H1 (cell line): ENCODE measurements at regions not wholly inside any gene's neighbourhood (a gene's known extent, or its start where the extent isn't known, plus 50 kb on each side); places are given as distances from the start of the nearest gene placed in this dataset.

ENCODE experiments used
- BRCA1 ChIP-seq: IDR thresholded peaks from 2 replicates; pipeline ENCODE4 v1.6.1; 2012; ENCODE audit warnings: low read depth, low read length, improper control_type of control experiment
- CHD1 ChIP-seq: IDR thresholded peaks from 2 replicates; pipeline ENCODE4 v1.6.1; 2012; ENCODE audit warnings: low read depth, low read length, improper control_type of control experiment
- FOSL1 ChIP-seq: IDR thresholded peaks from 2 replicates; pipeline ENCODE4 v1.6.1; 2011; ENCODE audit warnings: mild to moderate bottlenecking, low read depth, low read length, moderate library complexity; ENCODE audit not compliant: insufficient read depth
- HDAC2 ChIP-seq, 2 experiments: fragments of 300-600 bp in 1 of 2; sonication (generic) in 1 of 2; IDR thresholded peaks; 2 replicates each; pipeline ENCODE4 v1.6.1; 2011 to 2012; ENCODE audit warnings: low read depth in 2 of 2, low read length in 2 of 2, mild to moderate bottlenecking in 2 of 2, moderate library complexity in 2 of 2, borderline replicate concordance in 1 of 2, inconsistent platforms in 1 of 2
- NANOG ChIP-seq: IDR thresholded peaks from 2 replicates; pipeline ENCODE4 v1.6.1; 2011; ENCODE audit warnings: low read length, low read depth, mild to moderate bottlenecking, inconsistent platforms; ENCODE audit not compliant: insufficient read depth, poor library complexity, severe bottlenecking
- RXRA ChIP-seq: IDR thresholded peaks from 2 replicates; pipeline ENCODE4 v1.6.1; 2011; ENCODE audit warnings: low read depth, mild to moderate bottlenecking, low read length, moderate library complexity; ENCODE audit not compliant: insufficient read depth
- TEAD4 ChIP-seq: IDR thresholded peaks from 2 replicates; pipeline ENCODE4 v1.6.1; 2012; ENCODE audit warnings: low read depth, low read length, inconsistent platforms, mixed read lengths
- TF ChIP-seq, protein P1 (sequence below): fragments of 300-600 bp; sonication (generic); IDR thresholded peaks from 2 replicates; pipeline ENCODE4 v1.7.1; 2012; ENCODE audit warnings: low read length, moderate library complexity, mild to moderate bottlenecking, inconsistent platforms; ENCODE audit not compliant: insufficient replicate concordance

DNA sequence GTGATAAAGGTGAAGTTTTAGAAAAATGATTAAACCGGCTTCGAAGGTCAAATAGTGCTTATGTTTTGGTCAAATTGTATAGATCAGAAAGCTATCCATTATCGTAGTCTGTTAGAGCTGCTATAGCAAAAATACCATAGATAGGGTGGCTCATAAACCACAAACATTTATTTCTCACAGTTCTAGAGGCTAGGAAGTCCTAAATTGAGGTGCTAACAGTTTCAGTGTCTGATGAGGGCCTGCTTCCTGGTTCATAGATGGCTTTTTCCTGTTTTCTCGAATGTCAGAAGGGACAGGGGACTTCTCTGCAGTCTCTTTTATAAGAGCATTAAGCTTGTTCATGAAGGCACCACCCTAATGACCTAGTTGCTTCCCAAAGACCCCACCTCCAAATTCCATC lies 186.6 kb upstream of the ERBB4 start (continued):
- TF ChIP-seq HDAC2 (IDR thresholded peaks at IDR 0.05; ENCODE audit: borderline replicate concordance in 1 of 2, low read depth in 2 of 2, low read length in 2 of 2), result no peak
- TF ChIP-seq FOSL1, result no peak
- no peak for TF ChIP-seq BRCA1
- no peak for TF ChIP-seq NANOG
- TF ChIP-seq, protein P1, sequence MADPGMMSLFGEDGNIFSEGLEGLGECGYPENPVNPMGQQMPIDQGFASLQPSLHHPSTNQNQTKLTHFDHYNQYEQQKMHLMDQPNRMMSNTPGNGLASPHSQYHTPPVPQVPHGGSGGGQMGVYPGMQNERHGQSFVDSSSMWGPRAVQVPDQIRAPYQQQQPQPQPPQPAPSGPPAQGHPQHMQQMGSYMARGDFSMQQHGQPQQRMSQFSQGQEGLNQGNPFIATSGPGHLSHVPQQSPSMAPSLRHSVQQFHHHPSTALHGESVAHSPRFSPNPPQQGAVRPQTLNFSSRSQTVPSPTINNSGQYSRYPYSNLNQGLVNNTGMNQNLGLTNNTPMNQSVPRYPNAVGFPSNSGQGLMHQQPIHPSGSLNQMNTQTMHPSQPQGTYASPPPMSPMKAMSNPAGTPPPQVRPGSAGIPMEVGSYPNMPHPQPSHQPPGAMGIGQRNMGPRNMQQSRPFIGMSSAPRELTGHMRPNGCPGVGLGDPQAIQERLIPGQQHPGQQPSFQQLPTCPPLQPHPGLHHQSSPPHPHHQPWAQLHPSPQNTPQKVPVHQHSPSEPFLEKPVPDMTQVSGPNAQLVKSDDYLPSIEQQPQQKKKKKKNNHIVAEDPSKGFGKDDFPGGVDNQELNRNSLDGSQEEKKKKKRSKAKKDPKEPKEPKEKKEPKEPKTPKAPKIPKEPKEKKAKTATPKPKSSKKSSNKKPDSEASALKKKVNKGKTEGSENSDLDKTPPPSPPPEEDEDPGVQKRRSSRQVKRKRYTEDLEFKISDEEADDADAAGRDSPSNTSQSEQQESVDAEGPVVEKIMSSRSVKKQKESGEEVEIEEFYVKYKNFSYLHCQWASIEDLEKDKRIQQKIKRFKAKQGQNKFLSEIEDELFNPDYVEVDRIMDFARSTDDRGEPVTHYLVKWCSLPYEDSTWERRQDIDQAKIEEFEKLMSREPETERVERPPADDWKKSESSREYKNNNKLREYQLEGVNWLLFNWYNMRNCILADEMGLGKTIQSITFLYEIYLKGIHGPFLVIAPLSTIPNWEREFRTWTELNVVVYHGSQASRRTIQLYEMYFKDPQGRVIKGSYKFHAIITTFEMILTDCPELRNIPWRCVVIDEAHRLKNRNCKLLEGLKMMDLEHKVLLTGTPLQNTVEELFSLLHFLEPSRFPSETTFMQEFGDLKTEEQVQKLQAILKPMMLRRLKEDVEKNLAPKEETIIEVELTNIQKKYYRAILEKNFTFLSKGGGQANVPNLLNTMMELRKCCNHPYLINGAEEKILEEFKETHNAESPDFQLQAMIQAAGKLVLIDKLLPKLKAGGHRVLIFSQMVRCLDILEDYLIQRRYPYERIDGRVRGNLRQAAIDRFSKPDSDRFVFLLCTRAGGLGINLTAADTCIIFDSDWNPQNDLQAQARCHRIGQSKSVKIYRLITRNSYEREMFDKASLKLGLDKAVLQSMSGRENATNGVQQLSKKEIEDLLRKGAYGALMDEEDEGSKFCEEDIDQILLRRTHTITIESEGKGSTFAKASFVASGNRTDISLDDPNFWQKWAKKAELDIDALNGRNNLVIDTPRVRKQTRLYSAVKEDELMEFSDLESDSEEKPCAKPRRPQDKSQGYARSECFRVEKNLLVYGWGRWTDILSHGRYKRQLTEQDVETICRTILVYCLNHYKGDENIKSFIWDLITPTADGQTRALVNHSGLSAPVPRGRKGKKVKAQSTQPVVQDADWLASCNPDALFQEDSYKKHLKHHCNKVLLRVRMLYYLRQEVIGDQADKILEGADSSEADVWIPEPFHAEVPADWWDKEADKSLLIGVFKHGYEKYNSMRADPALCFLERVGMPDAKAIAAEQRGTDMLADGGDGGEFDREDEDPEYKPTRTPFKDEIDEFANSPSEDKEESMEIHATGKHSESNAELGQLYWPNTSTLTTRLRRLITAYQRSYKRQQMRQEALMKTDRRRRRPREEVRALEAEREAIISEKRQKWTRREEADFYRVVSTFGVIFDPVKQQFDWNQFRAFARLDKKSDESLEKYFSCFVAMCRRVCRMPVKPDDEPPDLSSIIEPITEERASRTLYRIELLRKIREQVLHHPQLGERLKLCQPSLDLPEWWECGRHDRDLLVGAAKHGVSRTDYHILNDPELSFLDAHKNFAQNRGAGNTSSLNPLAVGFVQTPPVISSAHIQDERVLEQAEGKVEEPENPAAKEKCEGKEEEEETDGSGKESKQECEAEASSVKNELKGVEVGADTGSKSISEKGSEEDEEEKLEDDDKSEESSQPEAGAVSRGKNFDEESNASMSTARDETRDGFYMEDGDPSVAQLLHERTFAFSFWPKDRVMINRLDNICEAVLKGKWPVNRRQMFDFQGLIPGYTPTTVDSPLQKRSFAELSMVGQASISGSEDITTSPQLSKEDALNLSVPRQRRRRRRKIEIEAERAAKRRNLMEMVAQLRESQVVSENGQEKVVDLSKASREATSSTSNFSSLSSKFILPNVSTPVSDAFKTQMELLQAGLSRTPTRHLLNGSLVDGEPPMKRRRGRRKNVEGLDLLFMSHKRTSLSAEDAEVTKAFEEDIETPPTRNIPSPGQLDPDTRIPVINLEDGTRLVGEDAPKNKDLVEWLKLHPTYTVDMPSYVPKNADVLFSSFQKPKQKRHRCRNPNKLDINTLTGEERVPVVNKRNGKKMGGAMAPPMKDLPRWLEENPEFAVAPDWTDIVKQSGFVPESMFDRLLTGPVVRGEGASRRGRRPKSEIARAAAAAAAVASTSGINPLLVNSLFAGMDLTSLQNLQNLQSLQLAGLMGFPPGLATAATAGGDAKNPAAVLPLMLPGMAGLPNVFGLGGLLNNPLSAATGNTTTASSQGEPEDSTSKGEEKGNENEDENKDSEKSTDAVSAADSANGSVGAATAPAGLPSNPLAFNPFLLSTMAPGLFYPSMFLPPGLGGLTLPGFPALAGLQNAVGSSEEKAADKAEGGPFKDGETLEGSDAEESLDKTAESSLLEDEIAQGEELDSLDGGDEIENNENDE, result no peak
- TF ChIP-seq CHD1, result no peak
- TF ChIP-seq TEAD4, result no peak
- TF ChIP-seq RXRA, result no peak
